IMR-90 (cell line): ENCODE measurements at regions not wholly inside any gene's neighbourhood (a gene's known extent, or its start where the extent isn't known, plus 50 kb on each side); places are given as distances from the start of the nearest gene placed in this dataset.

Source experiments
- ATAC-seq: fragments of 200-7000 bp; cut with Tn5 transposase; 2 replicates; pipeline ENCODE4 v1.9.1; 2020; ENCODE audit warnings: low read depth, mild to moderate bottlenecking, moderate library complexity
- BruUV-seq: library from RNA; stranded (reverse); fragments of 400-500 nt; replicated peaks from 2 replicates; lab custom pipeline; 2021; lab: Mats Ljungman, UMichigan
- CTCF ChIA-PET: fragments of 300-600 bp; formaldehyde crosslinking; extraction: SDS; loops from one replicate; lab custom pipeline; 2021; ENCODE audit warnings: antibody characterized with exemption; lab: Yijun Ruan, JAX
- POLR2A ChIA-PET: fragments of 300-600 bp; sonication (Branson Sonifier 250); formaldehyde crosslinking; loops from one replicate; lab custom pipeline; 2022; ENCODE audit warnings: antibody characterized with exemption; ENCODE audit not compliant: unreplicated experiment; lab: Charles Lee
- DNase-seq: peaks from one replicate; pipeline ENCODE4 v3.0.0; 2013
- H2AFZ ChIP-seq: replicated peaks from 2 replicates; pipeline ENCODE3; 2013; ENCODE audit warnings: low read length, mild to moderate bottlenecking; ENCODE audit not compliant: poor library complexity
- H2AK5ac ChIP-seq: 2 replicates; pipeline ENCODE4 v1.6.1; 2013; ENCODE audit warnings: low read depth, low read length, inconsistent platforms
- H2AK9ac ChIP-seq: replicated peaks from 2 replicates; pipeline ENCODE3; 2013; ENCODE audit warnings: mild to moderate bottlenecking, low read depth, low read length, moderate library complexity; ENCODE audit not compliant: poor library complexity
- H2BK120ac ChIP-seq: 2 replicates; pipeline ENCODE4 v1.6.1; 2013; ENCODE audit warnings: low read depth, low read length, inconsistent platforms
- H2BK15ac ChIP-seq: 3 replicates; pipeline ENCODE4 v1.6.1; 2013; ENCODE audit warnings: low read depth, low read length, inconsistent platforms
- H2BK20ac ChIP-seq: 2 replicates; pipeline ENCODE4 v1.6.1; 2013; ENCODE audit warnings: low read depth, mild to moderate bottlenecking, inconsistent platforms, low read length, moderate library complexity
- H2BK5ac ChIP-seq: 2 replicates; pipeline ENCODE4 v1.6.1; 2013; ENCODE audit warnings: mild to moderate bottlenecking, low read depth, low read length, inconsistent platforms; ENCODE audit not compliant: poor library complexity, severe bottlenecking
- H3K14ac ChIP-seq: replicated peaks from 2 replicates; pipeline ENCODE4 v1.6.1; 2013; ENCODE audit warnings: low read depth, low read length, inconsistent platforms
- H3K18ac ChIP-seq: 2 replicates; pipeline ENCODE4 v1.6.1; 2013; ENCODE audit warnings: low read depth, low read length, control low read depth
- H3K23ac ChIP-seq: 2 replicates; pipeline ENCODE4 v1.6.1; 2013; ENCODE audit warnings: low read depth, low read length, inconsistent platforms
- H3K27ac ChIP-seq: 2 replicates; pipeline ENCODE4 v1.5.1; 2013; ENCODE audit warnings: mild to moderate bottlenecking, control low read depth, low read length; ENCODE audit not compliant: insufficient read depth
- H3K27me3 ChIP-seq: 2 replicates; pipeline ENCODE4 v1.6.1; 2013; ENCODE audit warnings: low read length; ENCODE audit not compliant: control insufficient read depth, insufficient read depth
- H3K36me3 ChIP-seq: 2 replicates; pipeline ENCODE4 v1.6.1; 2013; ENCODE audit warnings: low read length, mixed read lengths; ENCODE audit not compliant: control insufficient read depth, insufficient read depth
- H3K4ac ChIP-seq: 2 replicates; pipeline ENCODE4 v1.6.1; 2013; ENCODE audit warnings: low read depth, low read length, inconsistent platforms
- H3K4me1 ChIP-seq: 2 replicates; pipeline ENCODE4 v1.6.1; 2013; ENCODE audit warnings: low read length, mixed read lengths; ENCODE audit not compliant: control insufficient read depth, insufficient read depth
- H3K4me2 ChIP-seq: 2 replicates; pipeline ENCODE4 v1.6.1; 2013; ENCODE audit warnings: low read depth, mild to moderate bottlenecking, control low read depth, low read length, moderate library complexity
- H3K4me3 ChIP-seq: 2 replicates; pipeline ENCODE4 v1.5.1; 2013; ENCODE audit warnings: low read depth, mild to moderate bottlenecking, control low read depth, low read length, moderate library complexity; ENCODE audit not compliant: insufficient read depth
- H3K56ac ChIP-seq: 2 replicates; pipeline ENCODE4 v1.6.1; 2013; ENCODE audit warnings: low read length, inconsistent platforms; ENCODE audit not compliant: insufficient read depth; ENCODE audit errors: extremely low read depth
- H3K79me1 ChIP-seq, 2 experiments: 2 replicates each; pipeline ENCODE4 v1.6.1; 2013; ENCODE audit warnings: low read length in 2 of 2, inconsistent platforms in 1 of 2, low read depth in 1 of 2
- H3K9ac ChIP-seq: 2 replicates; pipeline ENCODE4 v1.6.1; 2013; ENCODE audit warnings: low read depth, low read length, control low read depth
- H3K9me1 ChIP-seq: 2 replicates; pipeline ENCODE4 v1.6.1; 2013; ENCODE audit warnings: low read length, inconsistent platforms; ENCODE audit not compliant: insufficient read depth
- H3K9me3 ChIP-seq: 2 replicates; pipeline ENCODE4 v1.6.1; 2013; ENCODE audit warnings: low read length; ENCODE audit not compliant: control insufficient read depth, insufficient read depth
- H4K20me1 ChIP-seq: 2 replicates; pipeline ENCODE4 v1.6.1; 2013; ENCODE audit warnings: low read length, inconsistent platforms; ENCODE audit not compliant: insufficient read depth
- H4K5ac ChIP-seq: 2 replicates; pipeline ENCODE4 v1.6.1; 2013; ENCODE audit warnings: mild to moderate bottlenecking, low read depth, low read length, control low read depth
- H4K8ac ChIP-seq, 2 experiments: 2 replicates each; pipeline ENCODE4 v1.6.1; 2013; ENCODE audit warnings: low read depth in 2 of 2, low read length in 2 of 2, control low read depth in 1 of 2, inconsistent platforms in 1 of 2
- H4K91ac ChIP-seq: 2 replicates; pipeline ENCODE4 v1.6.1; 2013; ENCODE audit warnings: low read depth, low read length, inconsistent platforms; ENCODE audit not compliant: insufficient read depth
- BHLHE40 ChIP-seq: fragments of 150-350 bp; IDR thresholded peaks from 2 replicates; pipeline ENCODE4 v1.6.1; 2016; ENCODE audit warnings: mild to moderate bottlenecking, low read depth, low read length
- RCOR1 ChIP-seq: IDR thresholded peaks from 2 replicates; pipeline ENCODE4 v1.6.1; 2012; ENCODE audit warnings: mild to moderate bottlenecking, low read length, improper control_type of control experiment; ENCODE audit not compliant: insufficient replicate concordance
- WGBS, 2 experiments: methylation state at CpG; one replicate each; pipeline versions ENCODE4 v1.1.5 to v1.1.7; 2013; ENCODE audit warnings: missing lambda C conversion rate in 2 of 2; ENCODE audit not compliant: insufficient read length in 1 of 2; ENCODE audit errors: extremely low coverage in 2 of 2; 5-methylcytosine and 5-hydroxymethylcytosine counted together
- dilution Hi-C: fragments of 300-500 bp; cut with HindIII; formaldehyde crosslinking; loops from one replicate; pipeline ENCODE4 v1.14.3; 2018; ENCODE audit warnings: low sequenced_read_pairs; ENCODE audit not compliant: unreplicated experiment
- in situ Hi-C: fragments of 300-500 bp; cut with MboI; formaldehyde crosslinking; loops from 3 replicates; pipeline ENCODE4 v1.14.3; 2019; ENCODE audit warnings: low sequenced_read_pairs, inconsistent platforms, mixed read lengths
- intact Hi-C: fragments of 100-400 bp; cut with micrococcal nuclease; formaldehyde crosslinking; loops from 2 replicates; pipeline ENCODE4 v1.10.0; 2022

GRCh38 chr16:64392456-64392855, 729.4 kb downstream of the CDH11 start:
- Histone ChIP-seq H2BK15ac (no peak overlapping the region; the same call in 2 of the 3 replicates), H3K9me3 (no peaks in the 10 kb centered on the region), H3K4me2 (no peak overlapping the region), H3K27me3 (no peaks in the 10 kb centered on the region), H2AK5ac (no peak overlapping the region), H2BK120ac (no peak overlapping the region), H2BK5ac (no peak overlapping the region), H3K27ac (no peak overlapping the region), H4K91ac (no peak overlapping the region), H3K4me1 (peaks cover 7% of the 10 kb centered on the region), H2AK9ac (no peak overlapping the region), H3K4me3 (no peak overlapping the region), H3K4ac (no peak overlapping the region), H3K36me3 (no peaks in the 10 kb centered on the region), H4K5ac (no peak overlapping the region), H3K23ac (no peak overlapping the region), H2AFZ (no peak overlapping the region), H3K18ac (no peak overlapping the region), H4K20me1 (no peaks in the 10 kb centered on the region), H3K9me1 (no peaks in the 10 kb centered on the region), H3K79me1 (no peaks in the 10 kb centered on the region), H4K8ac (no peak overlapping the region), H3K9ac (no peak overlapping the region), H3K56ac (no peak overlapping the region), H3K14ac (no peak overlapping the region), H2BK20ac (0 out of 2 replicates have a peak overlapping the region, but pooled peaks have one; percentile 8)
- ChIA-PET CTCF (interaction anchor here (0.7 kb wide), 1 partner anchor 195 kb away, joined by 3 read pairs; no protein-coding TSS in a partner anchor), POLR2A (no interaction called here)
- in situ Hi-C loops, result no loop called here
- no TSS peak for BruUV-seq
- intact Hi-C loops, result no loop called here
- TF ChIP-seq RCOR1 (no peak), BHLHE40 (no peak)
- ATAC-seq (no peak), DNase-seq (no peak)
- WGBS, 2 experiments, result no CpG with 5 or more reads among the region's 1 CpG
- dilution Hi-C loops, result no loop called here
